NCI-H1436 (cell line): ENCODE measurements at regions not wholly inside any gene's neighbourhood (a gene's known extent, or its start where the extent isn't known, plus 50 kb on each side); places are given as distances from the start of the nearest gene placed in this dataset.

Experiments
- DNase-seq: peaks from one replicate; lab custom pipeline; 2025; lab: John Stamatoyannopoulos, UW

- DNase-seq = no peak
Observed at GRCh38 chr3:178260887-178261565, 275.2 kb upstream of the KCNMB2 start.

GRCh38 chr3:178263236-178263916, 272.9 kb upstream of the KCNMB2 start:
- no peak for DNase-seq

- DNase-seq = no peak
Observed at GRCh38 chr3:178267158-178267844, 268.9 kb upstream of the KCNMB2 start.

GRCh38 chr3:178270838-178271237, 265.4 kb upstream of the KCNMB2 start:
- no peak for DNase-seq

GRCh38 chr3:178271740-178272387, 264.4 kb upstream of the KCNMB2 start:
- DNase-seq = no peak

GRCh38 chr3:178272841-178273240, 263.4 kb upstream of the KCNMB2 start:
- peak; percentile 60 for DNase-seq

GRCh38 chr3:178274711-178275110, 261.5 kb upstream of the KCNMB2 start:
- no peak for DNase-seq

- DNase-seq = no peak
Observed at GRCh38 chr3:178275311-178275710, 260.9 kb upstream of the KCNMB2 start.

GRCh38 chr3:178275793-178276192, 260.4 kb upstream of the KCNMB2 start:
- DNase-seq = no peak

DNA sequence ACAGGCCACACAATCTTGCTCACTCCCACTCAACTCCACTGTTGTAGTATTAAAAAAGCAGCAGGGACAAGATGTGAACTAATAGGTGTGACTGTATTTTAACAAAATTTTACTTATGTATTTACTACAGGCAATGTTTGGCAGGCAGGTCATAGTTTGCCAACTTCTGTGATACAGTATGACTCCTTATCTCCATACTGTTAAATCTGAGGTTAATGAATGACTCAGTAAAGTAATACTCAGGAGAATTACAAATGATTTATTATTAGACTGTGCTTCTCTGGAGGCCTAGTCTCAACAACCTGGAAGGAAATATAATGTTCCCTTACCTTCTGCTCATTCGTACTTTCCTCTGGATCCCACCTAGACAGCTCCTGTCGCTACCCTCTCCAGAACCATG, 258.6 kb upstream of the KCNMB2 start:
- DNase-seq = no peak

DNA sequence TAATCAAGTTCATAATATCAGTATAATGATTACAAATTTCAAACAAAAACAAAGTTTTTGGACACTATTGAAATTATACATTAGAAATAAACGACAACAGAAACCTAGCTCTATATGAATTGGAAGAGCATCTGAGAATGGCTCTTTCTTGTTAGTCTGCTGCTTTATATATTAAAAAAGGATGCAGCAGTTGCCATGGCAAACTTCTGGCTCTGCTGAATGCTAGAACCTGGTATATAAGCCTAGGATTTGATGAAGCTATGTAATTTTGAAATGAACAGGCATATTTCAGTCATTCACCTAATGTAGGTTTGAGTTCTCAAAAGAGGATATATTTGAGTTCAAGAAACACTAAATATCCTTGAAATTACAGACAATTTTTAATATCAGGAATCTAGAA, 252.7 kb upstream of the KCNMB2 start:
- DNase-seq = no peak

DNA sequence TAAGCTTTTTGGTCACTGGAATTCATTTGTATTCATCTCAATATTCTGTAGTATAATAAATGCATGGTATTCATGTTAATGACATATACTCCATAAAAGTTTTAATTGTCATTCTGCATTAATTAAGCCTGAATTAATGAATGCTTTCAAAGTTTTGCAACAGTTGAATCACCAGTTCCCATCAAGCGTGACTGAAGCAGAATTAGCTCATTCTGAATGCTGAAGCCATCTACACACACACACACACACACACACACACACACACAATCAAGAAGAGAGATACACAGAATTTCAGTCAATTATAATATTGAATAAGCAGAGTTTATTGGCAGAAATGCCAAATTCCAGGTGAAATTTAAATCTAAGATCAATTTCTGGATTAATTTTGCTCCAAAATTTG, 252.1 kb upstream of the KCNMB2 start:
- DNase-seq = no peak

DNA sequence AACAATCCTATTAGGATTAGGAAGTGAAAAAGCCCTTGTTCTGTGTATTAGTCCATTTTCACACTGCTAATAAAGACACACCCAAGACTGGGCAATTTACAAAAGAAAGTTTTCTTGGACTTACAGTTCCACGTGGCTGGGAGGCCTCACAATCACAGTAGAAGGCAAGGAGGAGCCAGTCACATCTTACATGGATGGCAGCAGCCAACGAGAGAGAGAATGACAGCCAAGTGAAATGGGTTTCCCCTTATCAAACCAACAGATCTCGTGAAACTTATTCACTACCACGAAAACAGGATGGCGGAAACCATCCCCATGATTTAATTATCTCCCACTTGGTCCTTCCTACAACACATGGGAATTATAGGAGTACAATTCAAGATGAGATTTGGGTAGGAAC, 248.2 kb upstream of the KCNMB2 start:
- no peak for DNase-seq

DNA sequence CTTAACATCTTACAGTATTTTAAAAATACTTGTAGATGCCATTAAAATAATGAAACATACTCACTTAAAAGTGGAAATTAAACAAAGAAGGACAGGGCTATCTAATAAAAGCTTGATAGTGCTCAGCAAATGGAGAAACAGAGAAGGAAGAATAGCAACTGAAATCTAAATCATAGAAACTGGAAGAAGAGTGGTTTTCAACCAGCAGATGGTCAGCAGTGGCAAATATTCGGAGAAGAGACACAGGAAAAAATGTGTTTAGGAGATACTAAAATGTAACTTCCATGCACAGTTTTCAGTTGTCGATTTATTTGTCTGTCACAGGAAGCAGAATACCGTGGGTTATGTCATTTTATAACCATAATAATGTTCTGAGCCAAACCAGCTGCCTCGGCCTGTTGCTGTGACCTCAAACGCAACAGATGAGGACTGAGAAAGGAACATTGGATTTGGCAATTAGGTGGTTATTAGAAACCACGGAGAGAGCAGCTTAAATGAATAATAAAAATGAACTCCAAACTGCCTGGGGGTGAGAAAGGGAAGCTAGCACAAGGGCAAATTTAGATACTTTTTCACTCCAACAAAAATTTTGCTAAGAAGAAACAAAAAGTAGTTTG, 246.6 kb upstream of the KCNMB2 start:
- no peak for DNase-seq

DNA sequence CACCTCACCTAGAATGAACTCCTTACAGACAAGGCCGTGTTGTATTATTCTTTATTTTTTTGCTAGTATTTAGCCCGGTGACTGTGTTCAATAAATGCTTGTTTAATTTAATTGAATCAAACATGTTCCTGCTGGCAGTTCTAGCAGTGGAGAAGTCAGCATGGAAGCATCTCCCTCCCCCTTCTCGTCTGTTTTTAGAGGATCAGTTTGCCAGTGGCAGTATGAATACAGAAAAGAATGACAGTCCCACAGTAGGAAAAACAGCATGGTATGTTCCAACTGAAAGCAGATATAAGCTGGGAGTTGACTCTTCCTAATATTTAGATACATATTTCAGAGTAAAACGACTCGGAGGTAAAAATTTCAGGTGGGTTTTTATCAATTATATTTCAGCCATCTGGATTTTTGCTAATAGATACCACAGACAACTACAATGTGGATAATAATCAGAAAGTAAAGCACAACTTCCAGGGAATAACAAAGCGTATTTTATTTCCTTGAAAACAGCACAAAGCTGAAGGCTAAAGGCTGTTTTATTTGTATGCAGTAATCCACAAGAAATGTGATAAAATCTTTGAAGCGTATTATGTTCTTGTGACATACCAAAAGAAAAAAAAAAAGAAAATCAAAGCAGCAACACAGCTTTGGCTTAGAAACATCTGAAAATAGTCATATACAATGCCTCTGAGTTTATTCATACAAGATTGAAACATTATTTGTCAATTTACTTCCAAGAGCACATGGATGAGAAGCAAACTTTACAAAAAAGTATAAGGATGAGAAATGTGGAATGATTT, 244.5 kb upstream of the KCNMB2 start:
- DNase-seq = no peak

GRCh38 chr3:178295292-178295912, 240.8 kb upstream of the KCNMB2 start:
- no peak for DNase-seq

- no peak for DNase-seq
Observed at GRCh38 chr3:178297199-178297598, 239.0 kb upstream of the KCNMB2 start.

- DNase-seq = peak; percentile 9
Observed at GRCh38 chr3:178297740-178298139, 238.5 kb upstream of the KCNMB2 start.

GRCh38 chr3:178300441-178300959, 235.7 kb upstream of the KCNMB2 start:
- DNase-seq = no peak
